Dendritic cell treated with granulocyte-macrophage colony-stimulating factor and Interleukin-4, amounts not matched to agents 40 ng/mL and 50 ng/mL, for 4 days (primary cell): ENCODE measurements at regions not wholly inside any gene's neighbourhood (a gene's known extent, or its start where the extent isn't known, plus 50 kb on each side); places are given as distances from the start of the nearest gene placed in this dataset.

Experiments
- H3K27ac Mint-ChIP-seq: one replicate; pipeline ENCODE4 v1.8.0; 2022; ENCODE audit warnings: mild to moderate bottlenecking, mixed read lengths
- H3K27me3 Mint-ChIP-seq: one replicate; pipeline ENCODE4 v1.8.0; 2022; ENCODE audit warnings: mild to moderate bottlenecking, mixed read lengths
- H3K36me3 Mint-ChIP-seq: one replicate; pipeline ENCODE4 v1.8.0; 2022; ENCODE audit warnings: low read depth, mixed read lengths
- H3K4me1 Mint-ChIP-seq: one replicate; pipeline ENCODE4 v1.8.0; 2022; ENCODE audit warnings: low read depth, mixed read lengths
- H3K4me3 Mint-ChIP-seq: one replicate; pipeline ENCODE4 v1.8.0; 2022; ENCODE audit warnings: mild to moderate bottlenecking, moderate library complexity, mixed read lengths
- H3K9me3 Mint-ChIP-seq: one replicate; pipeline ENCODE4 v1.8.0; 2022; ENCODE audit warnings: mixed read lengths
- intact Hi-C: fragments of 100-400 bp; cut with micrococcal nuclease; formaldehyde crosslinking; loops from one replicate; pipeline ENCODE4 v1.15.0; 2022

DNA sequence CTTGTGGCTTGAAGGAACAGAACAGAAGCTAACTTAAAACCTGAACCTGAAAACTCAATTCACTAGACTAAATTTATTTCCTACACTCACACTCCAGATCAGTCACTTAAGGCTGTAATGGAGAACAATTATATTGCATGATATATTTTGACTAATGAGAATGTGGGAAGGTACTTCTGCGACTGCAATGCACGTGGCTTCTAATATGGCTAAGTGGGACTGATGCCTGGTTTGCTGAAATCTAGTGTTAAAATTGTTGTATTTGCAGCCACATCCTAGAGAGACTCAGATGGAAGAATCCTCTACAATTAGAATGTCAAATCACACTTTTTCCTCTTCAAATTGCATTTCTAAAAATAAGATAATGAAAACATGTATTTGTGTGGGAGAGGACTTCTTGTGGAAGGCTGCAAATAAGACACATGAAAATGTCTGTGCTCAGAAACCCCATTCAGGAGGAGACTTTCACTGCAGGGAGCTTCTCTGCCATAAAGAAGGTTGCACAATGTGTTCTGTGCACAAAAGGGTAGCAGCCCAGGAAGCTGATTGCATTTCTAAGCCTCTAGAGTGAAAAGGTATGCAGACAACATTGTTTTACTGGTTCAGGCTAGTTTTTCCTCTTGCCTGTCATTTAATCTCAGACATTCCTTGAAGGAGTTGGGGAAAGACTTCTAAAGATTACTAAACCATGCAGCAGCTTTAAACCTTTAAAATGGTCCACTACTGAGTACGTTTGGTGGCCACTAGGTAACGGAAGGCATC lies 224.3 kb downstream of the NEDD1 start:
- H3K27ac Mint-ChIP-seq: no peak overlapping the region
- H3K4me1 Mint-ChIP-seq: no peaks in the 10 kb centered on the region
- H3K36me3 Mint-ChIP-seq: no peaks in the 10 kb centered on the region
- H3K4me3 Mint-ChIP-seq: no peak overlapping the region
- intact Hi-C loops: no loop called here
- no peaks in the 10 kb centered on the region for H3K9me3 Mint-ChIP-seq
- H3K27me3 Mint-ChIP-seq: no peaks in the 10 kb centered on the region

DNA sequence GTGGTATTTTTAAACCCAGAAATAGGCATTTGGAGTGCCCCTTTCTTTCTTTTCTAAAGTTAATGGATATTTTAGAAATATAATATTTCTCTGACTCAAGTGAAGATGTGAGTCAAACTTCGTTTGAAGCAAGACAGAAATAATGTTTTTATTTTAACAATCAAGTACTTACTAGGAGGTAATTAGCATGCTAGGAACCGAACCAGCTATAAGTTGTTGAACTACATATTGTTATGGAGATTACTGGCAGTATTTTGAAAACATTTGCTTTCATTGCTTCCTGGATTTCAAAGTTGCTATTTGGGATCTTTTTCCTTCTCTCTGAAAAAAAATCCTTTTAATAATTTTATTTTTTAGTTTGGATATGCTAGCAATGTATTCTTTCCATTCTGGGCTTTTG lies 225.2 kb downstream of the NEDD1 start:
- H3K9me3 Mint-ChIP-seq: no peaks in the 10 kb centered on the region
- H3K36me3 Mint-ChIP-seq: no peaks in the 10 kb centered on the region
- no peaks in the 10 kb centered on the region for H3K27me3 Mint-ChIP-seq
- no peak overlapping the region for H3K27ac Mint-ChIP-seq
- H3K4me1 Mint-ChIP-seq: no peaks in the 10 kb centered on the region
- intact Hi-C loops: no loop called here
- H3K4me3 Mint-ChIP-seq: no peak overlapping the region

DNA sequence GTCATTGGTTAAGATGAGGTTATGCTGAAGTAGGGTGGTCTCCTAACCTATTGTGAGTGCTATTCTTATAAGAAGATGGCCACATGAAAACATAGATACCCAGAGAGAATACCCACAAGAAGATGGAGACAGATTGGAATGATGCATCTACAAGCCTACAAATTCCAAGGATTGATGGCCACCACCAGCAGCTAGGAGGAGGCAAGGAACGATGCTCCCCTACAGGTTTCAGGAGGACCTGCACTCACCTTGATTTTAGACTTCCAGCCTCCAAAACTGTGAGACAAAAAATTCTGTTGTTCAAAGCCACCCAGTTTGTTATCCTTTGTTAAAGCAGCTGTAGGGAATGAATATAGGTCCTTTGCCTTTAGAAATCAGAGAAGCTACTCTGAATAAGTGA lies 227.4 kb downstream of the NEDD1 start:
- intact Hi-C loops: no loop called here
- Mint-ChIP-seq H3K27me3 (no peaks in the 10 kb centered on the region), H3K36me3 (no peaks in the 10 kb centered on the region), H3K27ac (no peak overlapping the region), H3K4me3 (no peak overlapping the region), H3K9me3 (no peaks in the 10 kb centered on the region), H3K4me1 (no peaks in the 10 kb centered on the region)

DNA sequence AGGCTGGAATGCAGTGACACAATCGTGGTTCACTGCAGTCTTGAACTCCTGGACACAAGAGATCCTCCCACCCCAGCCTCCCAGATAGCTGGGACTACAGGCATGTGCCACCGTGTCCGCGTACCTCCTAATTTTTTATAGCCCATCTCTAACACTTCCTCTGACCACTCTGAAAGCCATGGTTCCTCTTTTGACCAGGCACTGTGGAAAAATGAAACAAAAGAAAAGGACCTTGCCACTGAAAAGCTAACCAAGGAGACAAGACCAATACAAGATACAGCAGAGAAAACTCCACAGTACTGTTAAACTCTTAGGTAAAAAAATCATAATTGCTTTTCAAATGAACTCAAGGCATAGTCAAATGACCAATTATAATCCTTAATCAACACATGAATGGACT lies 233.3 kb downstream of the NEDD1 start:
- no peaks in the 10 kb centered on the region for H3K9me3 Mint-ChIP-seq
- H3K36me3 Mint-ChIP-seq: no peaks in the 10 kb centered on the region
- H3K4me3 Mint-ChIP-seq: no peak overlapping the region
- no peak overlapping the region for H3K27ac Mint-ChIP-seq
- H3K4me1 Mint-ChIP-seq: no peaks in the 10 kb centered on the region
- intact Hi-C loops: no loop called here
- H3K27me3 Mint-ChIP-seq: peaks cover 1% of the 10 kb centered on the region

DNA sequence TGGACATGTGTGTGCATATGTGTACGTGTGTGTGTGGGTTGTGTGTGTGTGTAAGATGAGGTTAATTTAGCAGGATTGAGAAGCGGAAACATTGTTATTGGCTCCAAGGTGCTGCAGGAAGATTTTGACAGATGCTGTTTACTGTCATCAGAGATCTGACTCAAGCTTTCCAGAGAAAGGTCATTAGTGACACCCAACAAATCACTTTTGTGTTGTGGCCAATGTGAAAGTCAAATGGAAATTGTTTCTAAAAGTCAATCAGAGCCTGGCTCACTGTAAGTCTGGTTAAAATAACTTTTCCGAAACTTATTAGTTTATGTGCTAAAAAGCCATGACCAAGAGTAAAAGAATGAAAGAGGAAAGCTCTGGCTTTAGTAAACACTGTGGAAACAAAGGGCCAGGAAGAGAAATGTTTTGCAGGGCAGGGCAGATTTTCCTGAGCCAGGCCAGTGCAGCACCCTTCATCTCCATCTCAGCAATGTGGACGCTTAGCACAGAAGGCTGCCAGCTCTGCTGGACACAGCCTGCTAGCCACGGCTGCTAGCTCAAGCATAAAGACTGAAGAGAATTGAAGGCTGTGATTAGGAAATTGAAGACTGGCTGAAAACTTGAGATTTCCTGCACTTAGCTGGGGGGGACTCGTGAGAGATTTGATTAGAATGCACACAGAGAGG lies 235.8 kb downstream of the NEDD1 start:
- no peaks in the 10 kb centered on the region for H3K36me3 Mint-ChIP-seq
- intact Hi-C loops: no loop called here
- no peak overlapping the region for H3K4me3 Mint-ChIP-seq
- no peak overlapping the region for H3K27ac Mint-ChIP-seq
- H3K9me3 Mint-ChIP-seq: no peaks in the 10 kb centered on the region
- H3K4me1 Mint-ChIP-seq: no peaks in the 10 kb centered on the region
- peaks cover 1% of the 10 kb centered on the region for H3K27me3 Mint-ChIP-seq

DNA sequence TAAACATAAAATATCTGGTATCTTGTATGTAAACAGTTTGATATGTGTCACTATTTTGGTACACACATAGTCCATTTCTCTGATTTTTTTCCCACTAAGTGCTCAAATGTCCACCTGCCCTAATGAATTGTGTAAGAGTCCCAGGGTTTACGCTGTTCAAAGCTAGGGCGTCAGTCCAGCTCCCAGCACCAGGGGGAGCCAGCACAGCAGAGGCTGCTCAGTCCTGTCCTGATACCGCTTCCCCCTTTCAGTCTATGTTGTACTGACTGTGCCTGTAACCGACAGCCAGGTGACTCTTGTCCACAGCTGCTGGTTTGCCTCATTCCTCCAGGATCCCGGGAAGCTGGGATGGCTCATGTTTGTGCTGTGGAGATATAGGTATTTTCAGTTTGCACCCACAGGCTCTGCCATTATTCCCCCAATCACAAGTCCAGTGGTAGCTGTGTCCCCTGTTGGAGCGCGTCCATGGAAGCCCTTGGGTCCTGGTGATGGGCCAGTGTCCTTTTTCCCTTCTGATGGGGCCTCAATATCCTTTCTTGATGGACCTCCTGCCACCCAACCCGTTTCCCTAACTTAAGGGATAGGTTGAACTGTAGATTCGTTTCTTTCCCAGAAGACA lies 242.0 kb downstream of the NEDD1 start:
- Mint-ChIP-seq H3K27me3 (no peaks in the 10 kb centered on the region), H3K36me3 (no peaks in the 10 kb centered on the region), H3K27ac (no peak overlapping the region), H3K4me1 (no peaks in the 10 kb centered on the region), H3K4me3 (no peak overlapping the region), H3K9me3 (no peaks in the 10 kb centered on the region)
- intact Hi-C loops: loop anchor here (1.0 kb wide), 1 partner anchor 159 kb away; no protein-coding TSS in a partner anchor

DNA sequence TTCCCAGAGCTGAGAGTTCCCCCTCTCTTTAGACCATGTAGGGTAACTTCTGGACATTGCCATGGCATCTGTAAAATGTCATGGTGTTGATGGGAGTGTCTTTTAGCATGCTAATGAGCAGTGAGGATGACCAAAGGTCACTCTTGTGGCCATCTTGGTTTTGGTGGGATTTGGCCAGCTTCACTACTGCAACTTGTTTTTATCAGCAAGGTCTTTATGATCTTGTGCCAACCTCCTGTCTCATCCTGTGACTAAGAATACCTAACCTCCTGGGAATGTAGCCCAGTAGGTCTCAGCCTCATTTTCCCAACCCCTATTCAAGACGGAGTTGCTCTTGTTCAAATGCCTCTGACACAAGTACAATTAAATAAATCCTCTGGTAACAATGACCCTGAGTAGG lies 244.4 kb downstream of the NEDD1 start:
- Mint-ChIP-seq H3K4me3 (no peak overlapping the region), H3K27ac (no peak overlapping the region), H3K27me3 (no peaks in the 10 kb centered on the region), H3K36me3 (no peaks in the 10 kb centered on the region), H3K4me1 (no peaks in the 10 kb centered on the region), H3K9me3 (no peaks in the 10 kb centered on the region)
- intact Hi-C loops: no loop called here

DNA sequence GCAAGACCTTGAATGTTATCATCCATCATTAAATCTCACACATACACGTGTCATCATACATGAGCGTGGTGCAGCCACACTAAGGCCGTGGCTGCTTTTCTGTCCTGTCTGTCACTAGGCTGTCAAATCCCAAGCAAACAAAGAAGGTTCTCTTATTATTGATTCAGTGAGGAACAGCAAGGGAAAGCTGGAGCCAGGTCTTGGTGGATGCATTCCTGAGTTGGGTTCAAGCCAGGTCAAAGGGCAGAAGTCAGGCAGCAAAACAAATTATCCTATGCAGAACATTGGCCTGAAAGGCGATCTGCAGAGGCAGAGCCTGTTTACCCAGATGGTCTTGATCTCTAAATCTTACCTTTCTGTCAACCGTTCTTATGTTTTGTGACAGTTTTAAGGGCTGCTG lies 252.3 kb downstream of the NEDD1 start:
- Mint-ChIP-seq H3K9me3 (no peaks in the 10 kb centered on the region), H3K27me3 (no peaks in the 10 kb centered on the region), H3K4me1 (no peaks in the 10 kb centered on the region), H3K27ac (no peak overlapping the region), H3K36me3 (no peaks in the 10 kb centered on the region), H3K4me3 (no peak overlapping the region)
- intact Hi-C loops: no loop called here

DNA sequence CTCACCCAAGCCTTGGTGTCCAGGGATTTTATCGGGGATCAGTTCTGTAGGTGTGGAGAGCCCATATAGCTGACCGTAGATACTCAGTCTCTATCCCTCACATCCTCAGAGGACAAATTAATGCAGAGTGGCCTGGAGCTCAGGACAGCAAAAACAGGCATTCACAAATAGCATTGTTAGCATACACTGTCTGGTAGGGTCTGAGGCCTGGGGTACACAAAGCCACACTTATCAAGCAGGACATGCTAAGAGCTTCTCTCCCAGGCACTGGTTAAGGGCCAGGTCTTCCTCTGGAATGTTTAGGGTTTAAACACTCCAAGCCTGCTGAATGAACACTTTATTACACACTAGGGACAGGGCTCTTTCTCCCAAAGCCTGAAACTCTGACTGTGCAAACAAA lies 253.2 kb downstream of the NEDD1 start:
- H3K27ac Mint-ChIP-seq: no peak overlapping the region
- no peaks in the 10 kb centered on the region for H3K4me1 Mint-ChIP-seq
- intact Hi-C loops: no loop called here
- no peaks in the 10 kb centered on the region for H3K9me3 Mint-ChIP-seq
- no peaks in the 10 kb centered on the region for H3K36me3 Mint-ChIP-seq
- no peak overlapping the region for H3K4me3 Mint-ChIP-seq
- H3K27me3 Mint-ChIP-seq: no peaks in the 10 kb centered on the region

DNA sequence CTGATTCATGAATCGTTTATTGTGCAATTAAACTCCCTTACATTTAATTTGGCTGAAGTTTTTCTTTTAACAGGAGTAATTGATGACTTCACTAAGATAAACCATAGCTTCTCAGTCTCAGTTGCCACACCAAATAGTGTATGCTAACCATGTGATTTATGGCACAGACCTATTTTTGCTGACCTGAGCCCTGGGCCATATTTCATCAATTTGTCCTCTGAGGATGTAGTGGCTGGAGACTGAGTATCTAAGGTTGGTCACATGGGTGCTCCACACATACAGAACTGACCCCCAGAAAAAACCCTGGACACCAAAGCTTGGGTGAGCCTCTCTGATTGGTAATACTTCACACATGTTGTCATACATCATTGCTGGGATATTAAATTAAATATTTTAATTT lies 255.1 kb downstream of the NEDD1 start:
- H3K27me3 Mint-ChIP-seq: no peaks in the 10 kb centered on the region
- no peak overlapping the region for H3K4me3 Mint-ChIP-seq
- H3K4me1 Mint-ChIP-seq: no peaks in the 10 kb centered on the region
- H3K27ac Mint-ChIP-seq: no peak overlapping the region
- no peaks in the 10 kb centered on the region for H3K9me3 Mint-ChIP-seq
- intact Hi-C loops: no loop called here
- no peaks in the 10 kb centered on the region for H3K36me3 Mint-ChIP-seq

DNA sequence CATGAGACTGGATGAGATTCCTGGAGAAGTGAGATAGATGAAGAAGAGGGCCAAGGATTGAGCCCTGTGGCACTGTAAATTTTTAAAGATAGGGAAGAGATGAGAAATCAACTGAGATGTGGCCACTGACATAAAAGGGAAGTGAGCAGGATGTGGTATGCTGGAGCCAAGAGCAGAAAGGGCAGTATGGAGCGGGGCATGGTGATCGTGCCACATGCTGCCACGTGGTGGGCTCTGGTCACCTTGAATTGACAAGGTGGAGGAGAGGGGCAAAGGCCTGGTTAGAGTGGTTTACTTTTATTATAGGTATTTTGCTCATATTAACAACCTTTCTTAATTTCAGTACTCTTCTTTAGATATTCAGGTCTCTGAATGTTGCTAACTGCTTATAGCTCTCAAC lies 257.9 kb downstream of the NEDD1 start:
- Mint-ChIP-seq H3K9me3 (no peaks in the 10 kb centered on the region), H3K36me3 (no peaks in the 10 kb centered on the region), H3K4me1 (no peaks in the 10 kb centered on the region), H3K27ac (no peak overlapping the region), H3K27me3 (no peaks in the 10 kb centered on the region), H3K4me3 (no peak overlapping the region)
- intact Hi-C loops: no loop called here

DNA sequence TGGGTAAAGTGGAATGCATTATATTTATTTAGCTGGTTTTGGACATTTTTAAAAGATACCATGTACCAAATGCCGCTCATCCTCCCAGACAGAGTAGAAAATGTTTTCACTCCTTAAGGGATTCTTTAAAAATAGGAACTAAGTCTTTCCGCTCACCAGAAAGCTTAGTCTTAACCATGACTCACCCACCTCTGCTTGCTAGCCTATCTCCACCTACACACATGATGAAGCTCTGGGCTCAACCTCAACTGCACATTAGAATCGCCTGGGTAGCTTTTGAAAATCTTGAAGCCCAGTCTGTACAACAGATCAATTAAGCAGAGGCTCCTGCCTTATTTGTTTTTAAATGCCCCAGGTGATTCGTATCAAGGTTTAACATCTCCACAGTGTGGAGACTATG lies 260.5 kb downstream of the NEDD1 start:
- intact Hi-C loops: no loop called here

DNA sequence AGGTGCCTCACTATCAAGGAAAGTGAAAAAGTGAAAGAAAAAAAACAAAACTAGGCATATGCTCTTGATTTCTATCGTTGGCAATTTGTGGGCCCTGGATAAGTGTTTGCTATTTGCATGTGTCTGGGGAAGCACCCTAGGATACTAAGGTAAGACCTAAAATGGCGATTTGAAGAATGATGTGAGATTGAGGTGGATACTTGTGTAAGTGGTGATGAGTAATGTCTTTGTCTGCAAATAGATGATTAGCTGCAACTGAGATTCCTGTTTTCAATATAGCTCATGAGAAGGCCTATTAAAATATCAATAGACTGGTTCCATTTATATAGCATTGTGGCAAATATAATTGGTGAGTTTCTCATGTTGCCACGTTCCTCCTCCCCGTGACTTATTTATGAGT lies 261.7 kb downstream of the NEDD1 start:
- H3K36me3 Mint-ChIP-seq: no peaks in the 10 kb centered on the region
- intact Hi-C loops: no loop called here
- H3K27me3 Mint-ChIP-seq: no peaks in the 10 kb centered on the region
- H3K4me3 Mint-ChIP-seq: no peak overlapping the region
- no peak overlapping the region for H3K27ac Mint-ChIP-seq
- H3K4me1 Mint-ChIP-seq: no peaks in the 10 kb centered on the region
- H3K9me3 Mint-ChIP-seq: no peaks in the 10 kb centered on the region

More for the DNA sequence above, 260.5 kb downstream of the NEDD1 start:
- Mint-ChIP-seq H3K4me1 (no peaks in the 10 kb centered on the region), H3K27ac (no peak overlapping the region), H3K4me3 (no peak overlapping the region), H3K36me3 (no peaks in the 10 kb centered on the region), H3K9me3 (no peaks in the 10 kb centered on the region), H3K27me3 (no peaks in the 10 kb centered on the region)

DNA sequence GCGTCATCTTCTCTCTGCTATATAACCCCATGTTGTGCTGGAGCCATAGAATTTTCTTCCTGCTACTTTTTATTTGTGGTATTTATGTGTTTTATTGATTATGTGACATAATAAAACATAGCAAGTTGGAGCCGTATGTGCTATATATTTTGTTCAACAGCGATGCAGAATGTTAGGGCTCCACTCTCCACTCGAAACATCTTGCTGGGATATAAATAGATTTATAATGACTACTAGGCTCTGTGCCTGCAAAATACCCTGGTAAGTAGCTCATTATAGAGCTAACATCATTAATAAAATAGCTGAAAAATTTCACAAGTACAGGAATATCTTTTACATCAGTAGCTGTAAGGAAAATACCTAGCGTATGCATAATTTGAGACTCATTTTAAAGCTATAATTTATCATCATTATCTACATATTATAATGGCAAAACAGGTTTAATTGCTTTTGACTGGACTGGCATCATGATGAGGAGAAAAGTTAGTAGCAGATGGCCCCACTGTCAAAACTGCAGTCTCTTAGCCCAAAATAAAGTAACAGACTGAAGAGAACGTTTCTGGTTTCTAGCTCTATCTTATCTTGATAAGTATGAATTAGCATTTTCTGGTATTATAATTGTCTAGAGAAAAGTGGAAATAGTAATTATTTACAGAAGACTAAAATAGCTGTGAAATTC lies 263.0 kb downstream of the NEDD1 start:
- Mint-ChIP-seq H3K36me3 (no peaks in the 10 kb centered on the region), H3K9me3 (no peaks in the 10 kb centered on the region), H3K4me3 (no peak overlapping the region), H3K27ac (no peak overlapping the region), H3K27me3 (no peaks in the 10 kb centered on the region), H3K4me1 (no peaks in the 10 kb centered on the region)
- intact Hi-C loops: no loop called here
